NCI-H1105 treated with DMSO at 0.1 percent for 48 hours (cell line): ENCODE measurements at regions not wholly inside any gene's neighbourhood (a gene's known extent, or its start where the extent isn't known, plus 50 kb on each side); places are given as distances from the start of the nearest gene placed in this dataset.

Source experiments
- DNase-seq: peaks from one replicate; lab custom pipeline; 2025; lab: John Stamatoyannopoulos, UW

DNA sequence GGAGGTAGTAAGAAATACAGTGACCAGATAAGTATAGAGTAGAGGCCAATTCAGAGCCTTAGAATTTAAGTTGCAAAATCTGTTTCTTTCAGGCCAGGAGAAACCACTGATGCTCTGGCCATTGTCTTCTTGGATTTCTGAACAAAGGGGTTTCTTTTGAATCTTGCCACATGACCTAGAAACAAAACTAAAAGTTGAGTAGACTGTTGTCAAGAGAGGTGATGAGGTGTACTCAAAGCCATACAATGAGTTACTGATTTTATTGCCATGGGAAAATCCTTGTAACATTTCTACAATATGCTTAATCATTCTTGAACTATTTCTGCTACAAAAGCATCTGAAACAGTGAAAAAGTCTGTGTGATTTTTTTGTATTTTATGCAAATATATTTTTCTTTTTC is 881.3 kb downstream of the CDH11 start:
- no peak for DNase-seq

DNA sequence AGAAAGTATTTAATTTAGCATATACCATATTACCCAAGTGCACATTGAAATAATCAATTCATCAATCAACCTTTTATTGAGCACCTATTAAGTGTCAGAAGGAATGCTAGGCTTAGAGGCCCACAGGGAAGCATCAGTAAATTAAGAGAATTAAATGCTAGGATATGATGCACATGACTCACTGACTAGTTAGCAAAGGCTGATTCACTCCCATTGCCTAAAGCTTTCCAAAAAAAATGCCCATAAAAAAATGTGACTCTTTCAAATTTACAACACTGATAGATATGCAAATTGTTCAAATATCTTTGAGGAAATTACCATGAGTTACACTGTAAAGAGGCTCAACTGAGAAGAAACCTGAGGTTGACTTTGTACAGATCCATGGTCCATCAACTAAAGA is 883.3 kb downstream of the CDH11 start:
- DNase-seq, result no peak

DNA sequence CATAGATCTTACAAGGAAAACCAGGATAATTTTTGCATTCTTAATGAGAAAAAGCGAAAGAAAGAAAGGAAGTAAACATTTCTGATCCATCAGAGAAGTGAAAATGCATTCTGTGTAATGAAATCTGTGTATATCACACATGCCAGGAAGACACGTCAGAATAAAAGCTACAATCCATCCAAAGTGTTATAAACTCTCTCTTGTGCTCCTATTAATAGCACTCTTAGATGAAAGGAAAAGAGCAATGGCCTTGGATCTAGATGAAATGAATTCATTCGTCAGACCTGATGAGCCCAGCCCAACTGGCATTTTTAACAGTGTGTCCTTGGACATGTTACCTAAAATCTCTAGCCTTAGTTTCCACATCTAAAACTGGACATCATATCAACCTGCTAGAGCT is 885.5 kb downstream of the CDH11 start:
- DNase-seq, result no peak

DNA sequence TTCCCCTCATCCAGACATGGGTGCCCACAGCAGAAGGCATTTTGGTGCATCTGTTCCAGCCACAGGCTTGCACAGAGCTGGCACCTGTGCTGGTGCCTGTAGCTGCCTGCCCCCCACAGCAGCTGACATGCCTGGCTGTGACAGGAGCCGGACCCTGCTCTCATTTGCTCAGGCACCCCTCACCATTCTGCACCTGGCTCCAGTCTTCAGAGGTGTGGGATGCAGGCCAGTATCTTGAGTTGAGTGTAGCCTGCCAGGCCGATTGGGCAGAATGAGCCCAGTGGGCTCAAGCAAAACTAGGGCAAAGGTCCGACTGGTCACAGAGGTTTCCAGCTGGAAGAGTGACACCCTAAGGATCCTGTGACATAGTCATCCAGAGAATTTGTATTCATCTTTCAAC is 887.7 kb downstream of the CDH11 start:
- no peak for DNase-seq

DNA sequence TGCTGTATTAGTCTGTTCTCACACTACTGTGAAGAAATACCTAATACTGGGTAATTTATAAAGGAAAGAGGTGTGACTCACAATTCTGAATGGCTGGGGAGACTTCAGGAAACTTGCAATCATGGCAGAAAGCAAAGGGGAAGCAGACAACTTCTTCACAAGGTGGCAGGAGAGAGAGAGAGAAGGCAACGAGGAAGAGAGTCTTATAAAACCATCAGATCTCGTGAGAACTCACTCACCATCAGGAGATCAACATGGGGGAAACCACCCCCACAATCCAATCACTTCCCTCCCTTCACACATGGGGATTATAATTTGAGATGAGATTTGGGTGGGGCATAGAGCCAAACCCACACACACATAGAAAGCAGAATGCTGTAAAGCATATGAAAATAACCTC is 896.2 kb downstream of the CDH11 start:
- no peak for DNase-seq

DNA sequence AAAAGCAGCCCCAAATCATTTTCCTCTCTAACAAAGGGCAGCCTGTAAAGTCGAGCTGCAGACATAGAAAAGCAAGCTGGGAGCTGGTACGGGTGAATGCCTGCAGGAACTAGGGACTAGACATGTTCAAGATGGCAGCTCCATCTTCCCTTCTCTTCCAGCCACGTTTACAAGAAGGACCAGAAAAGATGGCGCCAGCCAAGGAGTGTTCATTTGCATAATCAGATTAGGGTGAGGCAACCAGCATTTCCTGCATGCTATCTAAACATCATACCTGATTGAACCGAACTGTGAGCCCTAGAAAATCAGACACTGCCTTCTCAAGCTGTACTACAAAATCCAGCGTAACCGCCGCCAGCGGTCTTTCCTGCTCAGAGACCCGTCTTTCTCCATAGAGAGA is 896.8 kb downstream of the CDH11 start:
- DNase-seq, result no peak

DNA sequence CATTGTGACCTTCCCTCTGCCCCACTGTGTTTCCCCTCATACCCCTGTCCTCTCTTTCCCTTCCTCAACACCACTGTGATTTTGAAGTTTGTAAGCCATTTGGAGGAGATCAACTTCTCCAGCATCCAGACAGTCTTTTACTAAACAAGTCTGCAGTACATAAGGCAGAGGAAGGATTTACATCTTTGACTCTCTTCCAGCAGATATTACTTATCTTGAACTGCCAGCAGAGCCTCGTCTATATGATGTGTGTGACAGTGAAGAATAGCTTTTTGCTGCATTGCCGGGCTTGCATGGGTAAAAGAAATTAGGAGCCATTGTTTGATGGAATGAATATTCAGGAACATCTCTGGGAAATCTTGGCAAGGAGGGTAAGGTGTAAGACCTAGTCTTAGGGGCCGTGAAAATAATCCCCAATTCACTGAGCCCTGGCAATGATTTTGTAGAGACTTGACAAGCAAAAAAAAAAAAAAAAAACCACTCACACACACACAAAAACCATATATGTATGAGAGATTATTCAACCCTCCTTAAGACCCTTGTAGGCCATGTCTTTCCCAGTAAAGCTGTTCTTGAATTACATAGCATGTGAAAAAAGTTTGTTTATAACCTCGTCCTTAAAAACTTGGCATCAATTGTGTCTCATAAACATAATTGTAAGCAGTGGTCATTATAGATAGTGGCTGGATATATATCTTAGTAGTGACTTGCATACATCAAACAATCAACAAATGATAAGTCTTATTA is 903.9 kb downstream of the CDH11 start:
- no peak for DNase-seq

DNA sequence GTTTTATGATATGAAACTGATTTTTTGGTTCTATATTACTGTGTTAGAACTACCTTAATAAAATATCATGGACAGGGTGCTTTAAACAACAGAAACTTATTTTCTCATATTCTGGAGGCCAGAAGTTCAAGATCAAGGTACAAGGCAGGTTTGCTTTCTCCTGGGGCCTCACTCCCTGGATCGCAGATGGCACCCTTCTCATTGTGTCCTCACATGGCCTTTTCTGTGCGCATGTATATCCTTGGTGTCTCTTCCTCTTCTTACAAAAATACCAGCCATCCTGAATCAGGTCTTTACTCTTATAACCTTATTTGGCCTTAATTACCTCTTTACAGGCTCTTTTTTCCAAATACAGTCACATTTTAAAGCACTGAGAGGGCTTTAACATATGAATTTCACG is 906.1 kb downstream of the CDH11 start:
- no peak for DNase-seq

DNA sequence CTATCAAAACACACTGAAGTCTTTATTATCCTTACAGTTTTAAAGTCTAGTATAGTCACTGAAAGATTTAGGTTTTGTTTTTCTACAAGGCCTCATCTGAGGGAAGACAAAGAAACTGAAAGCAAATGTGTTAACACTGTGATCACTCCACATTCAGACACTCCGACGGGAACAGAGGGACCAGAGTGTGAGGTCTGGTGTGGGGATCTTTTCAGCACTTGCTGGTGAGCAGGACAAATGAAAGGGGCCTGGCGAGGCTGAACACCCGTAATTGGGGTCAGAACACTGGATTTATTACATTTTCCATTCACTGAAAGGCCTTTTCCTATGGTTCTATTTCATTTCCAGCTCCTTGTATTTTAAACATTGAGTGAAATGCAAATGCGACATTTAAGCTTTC is 910.5 kb downstream of the CDH11 start:
- DNase-seq, result no peak

DNA sequence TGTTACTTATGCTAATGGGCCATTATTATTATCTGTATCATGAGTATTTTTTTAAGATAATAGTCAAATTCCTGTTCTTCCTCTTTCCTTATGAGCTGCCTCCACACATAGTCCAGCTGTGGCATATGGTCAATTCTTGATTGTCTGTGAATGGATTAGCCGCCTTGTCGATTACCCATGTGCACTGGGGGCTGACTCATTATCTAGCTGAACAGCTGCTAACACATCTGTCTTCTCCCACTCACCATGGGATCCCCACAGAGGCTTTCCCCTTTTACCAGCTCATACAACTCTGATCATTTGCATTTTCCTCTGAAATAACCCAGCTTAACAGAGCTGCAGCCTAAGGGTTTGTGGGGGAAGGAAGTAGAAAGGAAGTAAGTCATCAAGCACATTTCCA is 915.0 kb downstream of the CDH11 start:
- no peak for DNase-seq

DNA sequence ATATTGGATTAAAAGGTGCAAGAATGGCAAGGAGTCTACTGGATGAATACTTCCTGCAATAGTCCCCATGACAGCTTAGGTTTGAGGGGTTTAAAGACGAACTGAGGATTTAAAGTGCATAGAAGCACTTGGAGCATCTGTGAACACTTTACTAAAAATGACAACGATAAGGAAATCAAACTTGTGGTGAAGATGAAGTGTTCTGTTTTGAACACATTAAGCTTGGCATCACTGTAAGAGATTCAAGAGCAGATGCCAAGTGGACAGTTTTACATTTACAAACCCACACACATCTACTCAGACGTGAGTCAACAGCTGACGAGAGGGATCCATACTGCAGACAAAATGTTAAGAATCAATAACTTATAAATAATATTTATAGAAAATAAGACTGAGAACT is 918.7 kb downstream of the CDH11 start:
- DNase-seq, result no peak

DNA sequence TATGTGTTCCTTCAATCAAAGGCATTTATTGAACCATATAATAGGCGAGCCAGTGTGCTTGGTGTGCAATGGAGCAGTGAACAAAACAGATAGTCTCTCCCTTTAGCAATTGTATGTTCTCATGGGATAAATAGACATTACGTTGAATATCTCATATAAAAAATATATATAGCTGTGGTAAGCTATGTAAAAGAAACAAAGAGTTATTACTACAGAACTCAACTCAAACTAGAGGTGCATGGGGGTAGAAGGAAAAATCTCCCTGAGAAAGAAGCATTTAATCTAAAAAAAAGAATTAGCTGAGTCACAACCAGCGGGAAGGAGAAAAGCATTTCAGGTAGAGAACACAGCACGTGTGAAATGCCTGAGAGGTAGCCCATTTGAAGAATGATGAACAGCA is 919.3 kb downstream of the CDH11 start:
- DNase-seq, result no peak

DNA sequence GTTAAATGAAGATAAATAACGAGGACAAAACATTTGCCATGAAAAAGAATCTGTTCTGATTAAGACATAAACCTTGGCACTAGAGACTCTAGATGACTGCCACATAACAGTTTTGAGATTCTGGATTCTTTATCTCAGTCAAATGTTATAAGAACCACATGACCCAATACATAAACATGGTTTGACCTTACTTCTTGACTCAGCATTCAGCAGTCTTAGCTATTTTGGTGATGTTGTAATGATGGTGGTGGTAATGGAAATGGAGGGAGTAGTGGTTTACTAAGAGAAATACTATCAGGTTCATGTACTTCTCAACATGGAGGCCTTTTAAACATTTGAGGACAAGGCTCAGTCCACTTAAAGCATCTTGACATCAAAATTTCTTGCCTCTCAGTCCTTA is 925.4 kb downstream of the CDH11 start:
- DNase-seq, result no peak

DNA sequence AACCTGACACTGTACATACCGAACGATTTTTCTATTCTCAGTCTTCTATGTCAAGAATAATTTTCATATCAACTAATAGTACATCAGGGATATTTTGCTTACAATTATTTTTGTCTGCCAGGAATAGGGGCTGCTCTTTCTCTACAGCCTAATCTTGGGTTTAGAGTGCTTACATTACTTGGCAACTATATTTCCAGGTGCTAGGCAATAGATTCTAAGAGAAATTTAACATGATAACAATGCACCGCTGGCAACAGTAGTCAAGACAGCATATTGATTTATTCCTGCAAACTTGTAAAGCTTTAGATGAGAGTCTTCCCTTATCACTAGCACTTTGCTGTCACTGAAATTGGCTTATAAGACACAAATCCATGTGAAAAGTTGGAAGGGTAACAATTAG is 935.9 kb downstream of the CDH11 start:
- no peak for DNase-seq

DNA sequence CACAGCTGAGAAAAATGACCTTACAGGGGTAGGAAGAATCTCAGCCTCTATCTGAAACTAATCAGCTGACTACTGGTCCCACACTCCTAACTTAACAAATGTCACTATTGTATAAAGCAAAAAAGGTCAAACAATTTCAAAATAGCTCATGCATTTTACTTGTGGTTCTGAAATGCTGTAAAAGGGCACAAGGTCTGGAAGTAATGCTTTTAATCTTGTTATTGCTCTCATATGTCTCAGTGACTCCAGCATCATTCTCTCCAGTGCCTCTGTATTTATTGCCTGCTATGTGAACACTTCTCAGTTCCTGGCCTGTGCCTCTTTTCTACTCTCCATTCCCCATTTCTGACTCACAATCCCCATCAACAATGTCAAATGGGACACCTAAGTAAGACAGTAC is 937.7 kb downstream of the CDH11 start:
- DNase-seq, result no peak

DNA sequence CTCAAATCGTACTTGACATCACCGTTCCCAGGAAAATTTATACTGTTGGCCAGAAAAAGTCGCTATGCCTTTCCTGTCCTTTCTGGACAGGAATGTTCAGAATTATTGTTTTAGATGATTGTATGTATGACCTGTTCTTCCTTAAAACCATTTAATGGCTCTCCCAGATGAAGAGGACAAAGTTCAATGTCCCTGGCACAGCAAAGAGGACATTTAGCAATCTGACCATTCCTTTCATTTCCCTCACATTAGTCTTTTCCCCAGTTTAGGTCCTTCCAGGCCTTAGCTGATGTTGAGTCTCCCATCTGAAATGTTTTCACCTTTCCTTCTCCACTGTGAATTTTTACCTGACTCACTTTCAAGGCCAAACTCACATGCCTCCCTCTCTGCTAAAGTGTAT is 938.9 kb downstream of the CDH11 start:
- DNase-seq, result no peak

DNA sequence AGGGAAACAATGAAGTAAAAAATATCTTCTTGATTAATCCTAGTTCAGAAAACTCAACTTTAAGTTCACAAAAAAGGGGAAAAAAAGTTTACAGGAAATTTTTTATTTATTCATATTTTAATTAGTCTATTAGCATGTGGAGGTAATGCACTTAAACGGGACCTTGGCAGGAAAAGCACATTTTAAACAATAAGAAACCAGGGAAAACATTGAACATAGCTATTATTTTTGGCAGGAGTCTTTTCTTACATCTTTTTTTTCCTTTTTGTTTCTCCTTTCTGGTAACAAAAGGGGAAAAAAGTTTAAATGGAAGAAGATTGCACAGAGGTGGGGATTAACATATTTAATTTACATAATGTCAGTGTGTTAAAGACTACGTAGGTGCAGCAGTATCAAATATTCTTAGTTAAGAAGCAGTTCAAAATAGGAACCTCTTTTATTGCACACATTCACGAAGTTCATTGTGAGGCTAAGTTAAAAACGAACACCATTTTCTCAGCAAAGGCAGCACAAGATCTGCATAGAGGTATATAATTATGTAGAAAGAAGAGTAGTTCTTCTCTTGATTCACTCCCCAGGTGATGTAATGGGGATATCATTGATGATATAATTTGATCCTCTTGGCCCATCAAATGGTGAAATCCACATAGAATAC is 940.5 kb downstream of the CDH11 start:
- DNase-seq, result no peak

DNA sequence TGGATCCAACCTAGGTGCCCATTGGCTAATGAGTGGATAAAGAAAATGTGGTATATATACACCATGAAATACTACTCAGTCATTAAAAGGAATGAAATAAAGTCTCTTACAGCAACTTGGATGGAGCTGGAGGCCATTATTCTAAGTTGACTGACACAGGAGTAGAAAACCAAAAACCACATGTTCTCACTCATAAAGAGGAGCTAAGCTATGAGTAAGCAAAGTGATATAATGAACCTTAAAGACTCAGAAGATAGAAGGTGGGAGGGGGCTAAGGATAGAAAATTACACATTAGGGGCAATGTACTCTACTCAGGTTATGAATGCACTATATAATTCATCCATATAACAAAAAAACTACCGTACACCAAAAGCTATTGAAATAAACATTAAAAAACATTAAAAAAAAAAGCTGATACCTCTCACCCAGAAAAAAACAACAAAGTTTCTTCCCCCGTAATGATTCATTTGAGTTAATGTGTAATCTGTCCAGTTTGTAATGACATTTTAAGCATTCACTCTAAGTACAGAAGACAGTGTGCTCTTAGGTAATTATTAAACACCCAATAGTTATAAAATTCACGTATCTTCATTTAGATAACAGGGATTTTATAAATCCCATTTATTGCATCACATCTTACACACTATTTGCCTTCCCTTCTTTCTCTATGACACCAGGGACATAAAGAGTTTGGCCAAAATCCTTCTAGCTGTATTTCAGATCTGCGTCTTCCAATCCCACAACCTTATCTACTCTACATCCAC is 941.5 kb downstream of the CDH11 start:
- no peak for DNase-seq

DNA sequence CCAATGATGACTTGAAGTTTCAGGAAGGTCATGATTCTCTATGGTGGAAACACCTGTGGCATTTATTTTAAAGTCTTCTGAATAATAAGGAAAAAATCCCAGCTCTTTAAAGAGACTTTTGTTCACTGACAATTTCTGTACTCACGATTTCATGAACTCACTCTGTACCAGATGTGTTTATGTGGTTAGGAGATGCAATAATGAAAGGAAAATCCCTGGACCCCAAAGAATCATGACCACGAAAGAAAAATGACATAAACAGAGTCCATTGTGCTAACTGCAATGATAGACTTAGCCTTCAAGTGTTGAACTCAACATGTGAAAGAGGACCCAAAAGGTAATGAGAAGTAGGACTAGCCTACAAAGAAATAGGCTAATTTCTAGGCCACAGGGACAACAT is 947.5 kb downstream of the CDH11 start:
- DNase-seq, result no peak

DNA sequence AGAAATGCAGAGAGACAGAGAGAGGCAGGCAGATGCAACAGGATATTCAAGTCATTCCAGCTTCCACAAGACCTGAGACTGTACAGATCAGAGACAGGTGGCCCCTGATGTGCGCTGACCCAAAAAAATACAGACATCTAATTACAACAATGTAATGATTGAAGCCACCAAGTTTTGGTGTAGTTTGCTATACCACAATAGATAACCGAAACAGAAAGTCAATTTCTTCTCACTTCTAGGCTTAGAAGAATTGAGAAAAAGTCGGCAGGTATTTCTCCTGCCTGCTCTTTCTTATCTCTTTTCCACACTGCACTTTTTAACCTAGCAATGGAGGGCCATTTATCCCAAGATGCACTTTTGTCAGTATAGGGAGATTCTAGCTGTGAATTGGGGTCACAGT is 949.2 kb downstream of the CDH11 start:
- no peak for DNase-seq

DNA sequence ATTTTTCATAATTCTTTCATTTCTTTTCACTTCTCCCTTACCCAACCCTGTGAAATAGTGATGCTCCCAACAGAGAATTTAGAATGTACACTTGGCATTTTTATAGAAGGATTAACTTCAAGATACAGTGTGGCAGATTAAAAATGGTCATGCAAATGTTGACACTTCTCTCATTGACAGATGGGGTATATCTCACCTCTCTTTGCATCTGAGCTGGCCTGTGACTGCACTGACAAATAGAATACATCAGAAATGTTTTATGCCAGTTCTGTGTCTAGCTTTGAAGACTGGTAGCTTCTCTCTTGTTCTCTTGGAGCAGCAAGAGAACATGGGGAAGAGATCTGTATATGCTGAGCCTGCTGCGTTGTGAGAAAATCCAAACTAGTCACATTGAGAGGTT is 949.6 kb downstream of the CDH11 start:
- no peak for DNase-seq

DNA sequence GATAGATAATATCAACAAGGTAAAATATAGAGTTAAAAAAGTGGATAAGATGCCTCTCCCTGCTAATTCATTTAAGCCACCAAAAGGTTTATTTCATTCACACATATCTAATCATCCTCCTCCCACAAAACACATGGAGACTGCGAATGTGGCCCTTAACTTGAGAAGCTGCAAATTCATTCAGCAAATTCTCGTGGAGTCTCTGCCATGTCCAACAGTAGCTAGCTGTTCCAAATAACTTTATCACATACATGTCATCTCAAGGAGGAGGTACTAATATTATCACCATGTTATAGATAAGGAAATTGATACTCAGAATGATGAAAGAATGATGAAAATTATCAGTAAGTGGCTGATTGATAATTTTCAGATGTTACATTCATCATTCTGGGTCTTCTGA is 950.2 kb downstream of the CDH11 start:
- no peak for DNase-seq

DNA sequence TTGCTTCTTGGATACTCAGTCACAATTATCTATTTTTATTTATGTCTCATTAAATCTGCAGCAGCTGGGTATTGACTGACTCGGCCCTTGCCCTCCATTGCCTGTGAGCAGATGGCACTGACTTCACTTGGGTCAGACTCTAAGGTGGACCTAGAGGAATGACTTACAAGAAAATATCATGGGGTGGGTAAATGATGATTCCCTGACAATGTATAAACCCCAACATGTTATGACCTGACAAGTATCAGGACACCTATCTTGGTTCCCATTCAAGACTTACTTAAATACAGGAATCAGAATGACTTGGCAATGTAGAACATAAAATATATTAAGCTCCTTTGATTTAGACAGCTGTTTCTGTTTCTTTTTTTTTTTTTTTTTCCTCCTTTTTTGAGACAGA is 953.5 kb downstream of the CDH11 start:
- DNase-seq, result no peak
